ENCODE measurements at regions not wholly inside any gene's neighbourhood (a gene's known extent, or its start where the extent isn't known, plus 50 kb on each side); places are given as distances from the start of the nearest gene placed in this dataset.
"Not testable (repeated sequence)": the region's sequence is repeated elsewhere in the genome, so short reads cannot be mapped to it uniquely, and the experiment has no call there.

GRCh38 chr7:149628361-149629149 is 130.9 kb upstream of the ZNF746 start:
- not testable (repeated sequence) for TF ChIP-seq EZH2 (IDR thresholded peaks at IDR 0.05; ENCODE audit: insufficient read depth, poor library complexity, severe bottlenecking); EZH2phosphoT487 (IDR thresholded peaks at IDR 0.05; ENCODE audit: insufficient read depth, low read depth)

Measured in GM23248 (cell line).